ENCODE measurements at regions not wholly inside any gene's neighbourhood (a gene's known extent, or its start where the extent isn't known, plus 50 kb on each side); places are given as distances from the start of the nearest gene placed in this dataset.

DNA sequence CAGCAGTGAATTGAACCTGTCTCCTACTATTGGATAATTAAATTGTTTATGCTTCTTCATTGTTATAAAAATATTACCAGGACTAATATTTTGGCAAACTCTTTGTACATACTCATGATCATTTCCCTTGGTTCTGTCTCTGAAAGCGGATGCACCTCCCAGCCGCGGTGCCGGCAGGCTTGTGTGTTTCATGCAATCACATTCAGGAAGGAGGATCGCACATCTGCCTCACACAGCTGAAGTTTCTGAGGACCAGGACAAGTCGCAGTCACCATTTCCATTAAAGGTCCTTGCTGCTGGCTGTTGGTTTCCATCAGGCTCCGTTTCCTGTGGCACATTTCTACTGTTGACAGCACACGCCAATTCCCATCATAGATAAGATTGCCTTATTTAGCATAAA lies 117.8 kb upstream of the SHH start:
- no peak for DNase-seq (ENCODE audit: low spot score)
- H2BK5ac ChIP-seq (ENCODE audit: low read length) = no peak overlapping the region
- H2BK12ac ChIP-seq (ENCODE audit: low read length) = no peak overlapping the region
- no peak overlapping the region for H3K4ac ChIP-seq (ENCODE audit: low read length)
- WGBS, 2 donors (ENCODE audit: extremely low coverage in 2 of 2, insufficient read length in 2 of 2, insufficient replicate concordance in 1 of 2) = no CpG with 5 or more reads among the region's 8 CpGs
- H3K4me3 ChIP-seq (ENCODE audit: low read length in 2 of 2) = no peak overlapping the region
- H3K18ac ChIP-seq (ENCODE audit: low read length) = no peak overlapping the region
- H2BK120ac ChIP-seq (ENCODE audit: low read depth, low read length) = no peak overlapping the region
- H2AFZ ChIP-seq (ENCODE audit: low read length) = no peak overlapping the region
- no peak overlapping the region for H3K27ac ChIP-seq (replicated peaks; ENCODE audit: low read length)
- no peaks in the 10 kb centered on the region for H3K79me1 ChIP-seq (ENCODE audit: low read depth, low read length)
- no peak overlapping the region for H3K4me2 ChIP-seq (ENCODE audit: insufficient read depth, low read length, poor library complexity, severe bottlenecking)
- H3K27me3 ChIP-seq (ENCODE audit: control insufficient read depth in 3 of 3, insufficient read depth in 3 of 3, low read depth in 1 of 3, low read length in 3 of 3) = no peaks in the 10 kb centered on the region
- no peak overlapping the region for H3K23ac ChIP-seq (ENCODE audit: low read depth, low read length, poor library complexity)
- H4K8ac ChIP-seq (ENCODE audit: low read depth, low read length) = no peak overlapping the region
- H3K36me3 ChIP-seq (replicated peaks in 1 of 2; ENCODE audit: control insufficient read depth in 2 of 2, insufficient read depth in 2 of 2, low read length in 2 of 2) = no peaks in the 10 kb centered on the region
- H4K91ac ChIP-seq (ENCODE audit: low read depth, low read length, poor library complexity) = no peak overlapping the region
- no peak overlapping the region for H3K14ac ChIP-seq (ENCODE audit: low read length)
- no peak overlapping the region for H3K9ac ChIP-seq (ENCODE audit: low read depth, low read length, poor library complexity)
- H2AK5ac ChIP-seq (ENCODE audit: low read depth, low read length) = no peak overlapping the region
- H3K9me3 ChIP-seq (replicated peaks in 1 of 2; ENCODE audit: control insufficient read depth in 2 of 2, insufficient read depth in 1 of 2, low read depth in 1 of 2, low read length in 2 of 2) = peaks cover 0 to 5% of the 10 kb centered on the region in 2 donors
- H3K4me1 ChIP-seq (ENCODE audit: control insufficient read depth in 2 of 2, insufficient read depth in 1 of 2, low read depth in 1 of 2, low read length in 2 of 2) = no peaks in the 10 kb centered on the region
- H2BK15ac ChIP-seq (ENCODE audit: low read length) = no peak overlapping the region

DNA sequence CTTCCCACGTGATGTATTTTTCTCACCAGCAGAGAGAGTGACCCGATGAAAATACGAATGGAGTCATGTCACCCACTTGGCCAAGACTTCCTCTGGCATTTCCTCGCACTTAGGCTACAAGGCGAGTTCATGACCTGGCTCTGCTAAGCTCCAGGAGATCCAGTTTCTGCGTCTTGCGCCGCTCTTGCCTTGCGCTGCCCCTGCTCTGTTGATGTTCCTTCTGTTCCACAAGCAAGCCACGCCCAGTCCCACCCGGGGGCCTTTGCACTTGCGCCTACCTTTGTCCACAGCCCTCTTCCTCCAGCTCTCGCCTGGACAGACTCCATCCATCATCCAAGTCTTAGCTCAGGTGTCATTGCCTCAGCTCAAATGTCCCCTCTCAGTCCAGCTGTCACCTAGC lies 116.3 kb upstream of the SHH start:
- H3K4ac ChIP-seq (ENCODE audit: low read length) = no peak overlapping the region
- no peak overlapping the region for H3K9ac ChIP-seq (ENCODE audit: low read depth, low read length, poor library complexity)
- no peaks in the 10 kb centered on the region for H3K4me1 ChIP-seq (ENCODE audit: control insufficient read depth in 2 of 2, insufficient read depth in 1 of 2, low read depth in 1 of 2, low read length in 2 of 2)
- H3K4me3 ChIP-seq (ENCODE audit: low read length in 2 of 2) = no peak overlapping the region
- no peak overlapping the region for H3K23ac ChIP-seq (ENCODE audit: low read depth, low read length, poor library complexity)
- peaks cover 0 to 5% of the 10 kb centered on the region in 2 donors for H3K9me3 ChIP-seq (replicated peaks in 1 of 2; ENCODE audit: control insufficient read depth in 2 of 2, insufficient read depth in 1 of 2, low read depth in 1 of 2, low read length in 2 of 2)
- no peak overlapping the region for H2BK5ac ChIP-seq (ENCODE audit: low read length)
- DNase-seq (ENCODE audit: low spot score) = no peak
- no peak overlapping the region for H4K91ac ChIP-seq (ENCODE audit: low read depth, low read length, poor library complexity)
- no peak overlapping the region for H3K4me2 ChIP-seq (ENCODE audit: insufficient read depth, low read length, poor library complexity, severe bottlenecking)
- H2AFZ ChIP-seq (ENCODE audit: low read length) = no peak overlapping the region
- peak overlapping the region; percentile 32 for H3K18ac ChIP-seq (ENCODE audit: low read length)
- H4K8ac ChIP-seq (ENCODE audit: low read depth, low read length) = no peak overlapping the region
- no peaks in the 10 kb centered on the region for H3K36me3 ChIP-seq (replicated peaks in 1 of 2; ENCODE audit: control insufficient read depth in 2 of 2, insufficient read depth in 2 of 2, low read length in 2 of 2)
- no peak overlapping the region for H3K27ac ChIP-seq (replicated peaks; ENCODE audit: low read length)
- H2BK15ac ChIP-seq (ENCODE audit: low read length) = no peak overlapping the region
- H2AK5ac ChIP-seq (ENCODE audit: low read depth, low read length) = no peak overlapping the region
- no peaks in the 10 kb centered on the region for H3K79me1 ChIP-seq (ENCODE audit: low read depth, low read length)
- no peak overlapping the region for H2BK12ac ChIP-seq (ENCODE audit: low read length)
- H3K14ac ChIP-seq (ENCODE audit: low read length) = no peak overlapping the region
- H2BK120ac ChIP-seq (ENCODE audit: low read depth, low read length) = no peak overlapping the region
- WGBS, 2 donors (ENCODE audit: extremely low coverage in 2 of 2, insufficient read length in 2 of 2, insufficient replicate concordance in 1 of 2) = no CpG with 5 or more reads among the region's 13 CpGs
- no peaks in the 10 kb centered on the region for H3K27me3 ChIP-seq (ENCODE audit: control insufficient read depth in 3 of 3, insufficient read depth in 3 of 3, low read depth in 1 of 3, low read length in 3 of 3)

DNA sequence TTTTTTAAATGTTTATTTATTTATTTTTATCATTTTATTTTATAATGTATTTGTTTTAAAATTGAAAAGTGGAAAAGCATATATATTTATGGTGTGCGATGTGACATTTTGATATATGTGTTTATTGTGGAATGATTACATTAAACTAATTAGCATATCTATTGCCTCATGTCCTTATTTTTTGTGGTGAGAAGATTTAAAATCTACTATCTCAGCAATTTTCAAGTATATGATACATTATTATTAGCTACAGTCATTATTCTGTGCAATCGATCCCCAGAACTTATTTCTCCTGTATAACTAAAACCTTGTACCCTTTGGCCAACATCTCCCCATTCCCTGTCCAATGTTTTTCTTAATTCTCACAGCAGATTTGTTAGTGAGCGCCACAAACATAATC lies 115.6 kb upstream of the SHH start:
- Histone ChIP-seq H4K91ac (ENCODE audit: low read depth, low read length, poor library complexity) (no peak overlapping the region), H2BK5ac (ENCODE audit: low read length) (no peak overlapping the region), H3K4me3 (ENCODE audit: low read length in 2 of 2) (no peak overlapping the region), H3K4me1 (ENCODE audit: control insufficient read depth in 2 of 2, insufficient read depth in 1 of 2, low read depth in 1 of 2, low read length in 2 of 2) (no peaks in the 10 kb centered on the region), H3K18ac (ENCODE audit: low read length) (no peak overlapping the region), H3K4ac (ENCODE audit: low read length) (no peak overlapping the region), H4K8ac (ENCODE audit: low read depth, low read length) (no peak overlapping the region), H3K27me3 (ENCODE audit: control insufficient read depth in 3 of 3, insufficient read depth in 3 of 3, low read depth in 1 of 3, low read length in 3 of 3) (no peaks in the 10 kb centered on the region), H2AFZ (ENCODE audit: low read length) (no peak overlapping the region), H3K36me3 (replicated peaks in 1 of 2; ENCODE audit: control insufficient read depth in 2 of 2, insufficient read depth in 2 of 2, low read length in 2 of 2) (no peaks in the 10 kb centered on the region), H3K23ac (ENCODE audit: low read depth, low read length, poor library complexity) (no peak overlapping the region), H2BK12ac (ENCODE audit: low read length) (no peak overlapping the region), H3K27ac (replicated peaks; ENCODE audit: low read length) (no peak overlapping the region), H3K9me3 (replicated peaks in 1 of 2; ENCODE audit: control insufficient read depth in 2 of 2, insufficient read depth in 1 of 2, low read depth in 1 of 2, low read length in 2 of 2) (peaks cover 0 to 5% of the 10 kb centered on the region in 2 donors), H3K9ac (ENCODE audit: low read depth, low read length, poor library complexity) (no peak overlapping the region), H3K4me2 (ENCODE audit: insufficient read depth, low read length, poor library complexity, severe bottlenecking) (no peak overlapping the region), H2AK5ac (ENCODE audit: low read depth, low read length) (no peak overlapping the region), H3K14ac (ENCODE audit: low read length) (no peak overlapping the region), H2BK15ac (ENCODE audit: low read length) (no peak overlapping the region), H3K79me1 (ENCODE audit: low read depth, low read length) (no peaks in the 10 kb centered on the region), H2BK120ac (ENCODE audit: low read depth, low read length) (no peak overlapping the region)
- no peak for DNase-seq (ENCODE audit: low spot score)
- 100% methylated on average over 1 of the region's 3 CpGs; no CpG with 5 or more reads in 1 of the 2 donors for WGBS, 2 donors (ENCODE audit: extremely low coverage in 2 of 2, insufficient read length in 2 of 2, insufficient replicate concordance in 1 of 2)

DNA sequence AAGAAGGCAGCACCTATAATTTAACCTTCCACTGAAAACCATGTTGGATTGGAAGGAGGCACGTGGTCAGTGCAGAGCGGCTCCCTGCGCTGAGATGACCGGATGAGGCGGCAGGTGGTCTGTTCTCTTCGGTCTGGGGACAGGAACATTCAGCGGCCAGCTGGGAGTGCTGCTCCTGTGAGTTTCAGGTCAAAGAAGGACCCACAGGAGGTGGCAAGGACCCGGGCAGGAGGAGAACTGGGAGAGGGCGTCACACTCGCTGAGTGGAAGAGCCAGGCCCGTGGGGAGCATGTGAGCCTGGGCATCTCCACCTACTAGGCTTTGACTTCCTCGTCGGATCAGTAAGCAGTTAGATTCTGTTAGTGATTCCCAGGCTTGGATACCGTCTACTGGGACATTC lies 113.4 kb upstream of the SHH start:
- H3K9me3 ChIP-seq (replicated peaks in 1 of 2; ENCODE audit: control insufficient read depth in 2 of 2, insufficient read depth in 1 of 2, low read depth in 1 of 2, low read length in 2 of 2) = peaks cover 0 to 5% of the 10 kb centered on the region in 2 donors
- no peak overlapping the region for H3K18ac ChIP-seq (ENCODE audit: low read length)
- H3K4me3 ChIP-seq (ENCODE audit: low read length in 2 of 2) = no peak overlapping the region
- peak overlapping the region; percentile 59 for H2AK5ac ChIP-seq (ENCODE audit: low read depth, low read length)
- DNase-seq (ENCODE audit: low spot score) = no peak
- no peak overlapping the region for H3K27ac ChIP-seq (replicated peaks; ENCODE audit: low read length)
- no peak overlapping the region for H3K9ac ChIP-seq (ENCODE audit: low read depth, low read length, poor library complexity)
- no peak overlapping the region for H3K4me2 ChIP-seq (ENCODE audit: insufficient read depth, low read length, poor library complexity, severe bottlenecking)
- H3K36me3 ChIP-seq (replicated peaks in 1 of 2; ENCODE audit: control insufficient read depth in 2 of 2, insufficient read depth in 2 of 2, low read length in 2 of 2) = no peaks in the 10 kb centered on the region
- no peaks in the 10 kb centered on the region for H3K79me1 ChIP-seq (ENCODE audit: low read depth, low read length)
- no peak overlapping the region for H4K8ac ChIP-seq (ENCODE audit: low read depth, low read length)
- no peak overlapping the region for H4K91ac ChIP-seq (ENCODE audit: low read depth, low read length, poor library complexity)
- H3K4me1 ChIP-seq (ENCODE audit: control insufficient read depth in 2 of 2, insufficient read depth in 1 of 2, low read depth in 1 of 2, low read length in 2 of 2) = peaks cover 0 to 1% of the 10 kb centered on the region in 2 donors
- no peak overlapping the region for H3K4ac ChIP-seq (ENCODE audit: low read length)
- H2BK120ac ChIP-seq (ENCODE audit: low read depth, low read length) = no peak overlapping the region
- peaks cover 0 to 4% (median 0%) of the 10 kb centered on the region in 3 experiments for H3K27me3 ChIP-seq (ENCODE audit: control insufficient read depth in 3 of 3, insufficient read depth in 3 of 3, low read depth in 1 of 3, low read length in 3 of 3)
- H3K23ac ChIP-seq (ENCODE audit: low read depth, low read length, poor library complexity) = no peak overlapping the region
- H2BK15ac ChIP-seq (ENCODE audit: low read length) = no peak overlapping the region
- WGBS, 2 donors (ENCODE audit: extremely low coverage in 2 of 2, insufficient read length in 2 of 2, insufficient replicate concordance in 1 of 2) = no CpG with 5 or more reads among the region's 14 CpGs
- H2BK5ac ChIP-seq (ENCODE audit: low read length) = no peak overlapping the region
- H2BK12ac ChIP-seq (ENCODE audit: low read length) = no peak overlapping the region
- H2AFZ ChIP-seq (ENCODE audit: low read length) = no peak overlapping the region
- H3K14ac ChIP-seq (ENCODE audit: low read length) = no peak overlapping the region
